MM.1S (cell line): ENCODE measurements at regions not wholly inside any gene's neighbourhood (a gene's known extent, or its start where the extent isn't known, plus 50 kb on each side); places are given as distances from the start of the nearest gene placed in this dataset.
A peak's percentile ranks its signal among the peaks of the same experiment; 100 is the strongest.

Source experiments
- DNase-seq: peaks from one replicate; pipeline ENCODE4 v3.0.0-alpha.2; 2015
- H2AFZ ChIP-seq: fragments of 300-600 bp; sonication (generic); 2 replicates; pipeline ENCODE4 v1.6.0; 2016; ENCODE audit warnings: antibody characterized with exemption, low read length
- H3F3A ChIP-seq: fragments of 300-600 bp; sonication (generic); 2 replicates; pipeline ENCODE4 v1.6.1; 2016; ENCODE audit warnings: mild to moderate bottlenecking, antibody characterized with exemption, low read length, moderate library complexity, mixed read lengths; ENCODE audit not compliant: insufficient read depth
- H3K27ac ChIP-seq: fragments of 300-600 bp; sonication (generic); 2 replicates; pipeline ENCODE4 v1.5.1; 2016; ENCODE audit warnings: mild to moderate bottlenecking, low read length
- H3K27me3 ChIP-seq: fragments of 300-600 bp; sonication (generic); replicated peaks from 2 replicates; pipeline ENCODE4 v1.6.0; 2016; ENCODE audit warnings: low read length; ENCODE audit not compliant: insufficient read depth
- H3K36me3 ChIP-seq: fragments of 300-600 bp; sonication (generic); replicated peaks from 2 replicates; pipeline ENCODE4 v1.6.1; 2016; ENCODE audit warnings: mild to moderate bottlenecking, low read length, mixed read lengths; ENCODE audit not compliant: insufficient read depth
- H3K4me1 ChIP-seq: fragments of 300-600 bp; sonication (generic); 2 replicates; pipeline ENCODE4 v1.6.1; 2016; ENCODE audit warnings: low read length, mixed read lengths
- H3K4me2 ChIP-seq: fragments of 300-600 bp; sonication (generic); 2 replicates; pipeline ENCODE4 v1.6.0; 2016; ENCODE audit warnings: low read depth, low read length
- H3K4me3 ChIP-seq: fragments of 300-600 bp; sonication (generic); 2 replicates; pipeline ENCODE4 v1.5.1; 2016; ENCODE audit warnings: low read length, mixed read lengths
- H3K79me2 ChIP-seq: fragments of 300-600 bp; sonication (generic); 2 replicates; pipeline ENCODE4 v1.6.1; 2016; ENCODE audit warnings: mixed run types, low read length, mixed read lengths
- H3K9ac ChIP-seq: fragments of 300-600 bp; sonication (generic); 2 replicates; pipeline ENCODE4 v1.6.1; 2016; ENCODE audit warnings: low read length, mixed read lengths
- H3K9me2 ChIP-seq: fragments of 300-600 bp; sonication (generic); replicated peaks from 2 replicates; pipeline ENCODE4 v1.6.1; 2016; ENCODE audit warnings: mild to moderate bottlenecking, low read length, mixed read lengths; ENCODE audit not compliant: insufficient read depth
- H3K9me3 ChIP-seq: fragments of 300-600 bp; sonication (generic); replicated peaks from 2 replicates; pipeline ENCODE4 v1.6.1; 2016; ENCODE audit warnings: mild to moderate bottlenecking, low read length, mixed read lengths; ENCODE audit not compliant: insufficient read depth
- H4K20me1 ChIP-seq: fragments of 300-600 bp; sonication (generic); 2 replicates; pipeline ENCODE4 v1.6.1; 2016; ENCODE audit warnings: mild to moderate bottlenecking, low read length, moderate library complexity, mixed read lengths; ENCODE audit not compliant: insufficient read depth
- CTCF ChIP-seq: fragments of 300-600 bp; sonication (generic); IDR thresholded peaks from 2 replicates; pipeline ENCODE4 v1.5.1; 2016; ENCODE audit warnings: antibody characterized with exemption, low read length, mixed read lengths
- EZH2 ChIP-seq: fragments of 300-600 bp; sonication (generic); optimal IDR thresholded peaks from 2 replicates; pipeline ENCODE3; 2017; ENCODE audit warnings: low read depth, mild to moderate bottlenecking, antibody characterized with exemption, low read length, mixed read lengths
- EZH2phosphoT487 ChIP-seq: fragments of 300-600 bp; sonication (generic); IDR thresholded peaks from 2 replicates; pipeline ENCODE4 v1.6.1; 2018; ENCODE audit warnings: antibody characterized with exemption, low read length

GRCh38 chrX:148372925-148373324 lies 127.5 kb upstream of the AFF2 start:
- H3K79me2 ChIP-seq: no peaks in the 10 kb centered on the region
- TF ChIP-seq EZH2phosphoT487: no peak
- no peak for TF ChIP-seq CTCF
- TF ChIP-seq EZH2: no peak
- no peak overlapping the region for H2AFZ ChIP-seq
- no peak overlapping the region for H3K4me3 ChIP-seq
- no peaks in the 10 kb centered on the region for H3K27me3 ChIP-seq
- H4K20me1 ChIP-seq: no peaks in the 10 kb centered on the region
- H3K27ac ChIP-seq: no peak overlapping the region
- H3K4me1 ChIP-seq: no peaks in the 10 kb centered on the region
- H3K4me2 ChIP-seq: no peak overlapping the region
- H3K9me2 ChIP-seq: no peaks in the 10 kb centered on the region
- H3K9ac ChIP-seq: no peak overlapping the region
- no peaks in the 10 kb centered on the region for H3K9me3 ChIP-seq
- no peaks in the 10 kb centered on the region for H3F3A ChIP-seq
- no peaks in the 10 kb centered on the region for H3K36me3 ChIP-seq
- DNase-seq: no peak

- H3K4me1 ChIP-seq: peaks cover 13% of the 10 kb centered on the region
Measured at GRCh38 chrX:148376342-148376741, 124.1 kb upstream of the AFF2 start.

GRCh38 chrX:148380107-148380506 lies 120.3 kb upstream of the AFF2 start:
- peaks cover 21% of the 10 kb centered on the region for H3K4me1 ChIP-seq
- H3K9me2 ChIP-seq: no peaks in the 10 kb centered on the region
- no peak overlapping the region for H3K4me3 ChIP-seq
- H3K27me3 ChIP-seq: no peaks in the 10 kb centered on the region
- H3K36me3 ChIP-seq: no peaks in the 10 kb centered on the region
- H3K9ac ChIP-seq: no peak overlapping the region
- TF ChIP-seq EZH2 (no peak), CTCF (no peak), EZH2phosphoT487 (no peak)
- H3F3A ChIP-seq: peaks cover 19% of the 10 kb centered on the region
- H2AFZ ChIP-seq: peak overlapping the region; percentile 93
- H3K9me3 ChIP-seq: no peaks in the 10 kb centered on the region
- peak overlapping the region; percentile 85 for H3K4me2 ChIP-seq
- no peaks in the 10 kb centered on the region for H4K20me1 ChIP-seq
- H3K79me2 ChIP-seq: no peaks in the 10 kb centered on the region
- H3K27ac ChIP-seq: peak overlapping the region; percentile 85; the same call in 1 of the 2 replicates
- peak; percentile 25 for DNase-seq

More at GRCh38 chrX:148376342-148376741, 124.1 kb upstream of the AFF2 start:
- Histone ChIP-seq H3K9me3 (no peaks in the 10 kb centered on the region), H3K9ac (no peak overlapping the region), H3F3A (peaks cover 10% of the 10 kb centered on the region), H3K27me3 (no peaks in the 10 kb centered on the region), H4K20me1 (no peaks in the 10 kb centered on the region), H3K79me2 (no peaks in the 10 kb centered on the region), H3K36me3 (no peaks in the 10 kb centered on the region), H3K9me2 (no peaks in the 10 kb centered on the region), H3K4me3 (no peak overlapping the region), H3K27ac (no peak overlapping the region), H3K4me2 (no peak overlapping the region), H2AFZ (no peak overlapping the region)
- TF ChIP-seq EZH2phosphoT487 (no peak), CTCF (no peak), EZH2 (no peak)
- DNase-seq: no peak
